OCI-LY1 (cell line): ENCODE measurements at regions not wholly inside any gene's neighbourhood (a gene's known extent, or its start where the extent isn't known, plus 50 kb on each side); places are given as distances from the start of the nearest gene placed in this dataset.

ENCODE experiments used
- CTCF ChIP-seq: fragments of 200-600 bp; sonication (generic), shearing (Covaris generic); IDR thresholded peaks from 2 replicates; pipeline ENCODE4 v1.5.1; 2017; ENCODE audit warnings: mild to moderate bottlenecking, antibody characterized with exemption, low read length, moderate library complexity, mixed read lengths
- EZH2 ChIP-seq: fragments of 200-600 bp; sonication (generic), shearing (Covaris generic); IDR thresholded peaks from 2 replicates; pipeline ENCODE4 v1.8.0; 2017; ENCODE audit warnings: borderline replicate concordance, mixed run types, mild to moderate bottlenecking, antibody characterized with exemption, low read length, moderate library complexity, mixed read lengths

- TF ChIP-seq CTCF (no peak), EZH2 (no peak)
Observed at GRCh38 chr14:39876916-39877315, 444.7 kb upstream of the FBXO33 start.
